CD14-positive monocyte (primary cell): ENCODE measurements at regions not wholly inside any gene's neighbourhood (a gene's known extent, or its start where the extent isn't known, plus 50 kb on each side); places are given as distances from the start of the nearest gene placed in this dataset.

Experiments
- DNase-seq, 3 donors: peaks; one replicate each; pipeline ENCODE4 v3.0.0-alpha.2; 2011 to 2022
- H2AFZ ChIP-seq: 2 replicates; pipeline ENCODE4 v1.6.0; 2012; ENCODE audit warnings: mild to moderate bottlenecking, low read depth, low read length, inconsistent platforms; ENCODE audit not compliant: insufficient read depth, poor library complexity, severe bottlenecking
- H3K27ac ChIP-seq, 2 donors: 1 replicate in 1 of 2; 2 replicates in 1 of 2; pipeline ENCODE4 v1.5.1; 2012 to 2013; ENCODE audit warnings: low read length in 2 of 2, control low read depth in 1 of 2, inconsistent platforms in 1 of 2, low read depth in 1 of 2, mild to moderate bottlenecking in 1 of 2
- H3K27me3 ChIP-seq, 2 donors: one replicate each; pipeline versions ENCODE4 v1.6.0 to v1.6.1; 2011 to 2013; ENCODE audit warnings: low read length in 2 of 2; ENCODE audit not compliant: control insufficient read depth in 2 of 2, insufficient read depth in 2 of 2
- H3K36me3 ChIP-seq, 2 donors: replicated peaks in 1 of 2; 1 replicate in 1 of 2; 2 replicates in 1 of 2; pipeline versions ENCODE4 v1.5.1 to v1.6.1; 2012 to 2013; ENCODE audit warnings: low read length in 2 of 2, control low read depth in 1 of 2, inconsistent platforms in 1 of 2, mild to moderate bottlenecking in 1 of 2; ENCODE audit not compliant: insufficient read depth in 2 of 2, control insufficient read depth in 1 of 2
- H3K4me1 ChIP-seq, 2 donors: 1 replicate in 1 of 2; 2 replicates in 1 of 2; pipeline versions ENCODE4 v1.5.1 to v1.6.1; 2012 to 2013; ENCODE audit warnings: low read length in 2 of 2, control low read depth in 1 of 2, inconsistent platforms in 1 of 2, mild to moderate bottlenecking in 1 of 2, moderate library complexity in 1 of 2; ENCODE audit not compliant: insufficient read depth in 2 of 2, control insufficient read depth in 1 of 2
- H3K4me2 ChIP-seq: replicated peaks from 2 replicates; pipeline ENCODE3; 2012; ENCODE audit warnings: low read length, moderate library complexity, mild to moderate bottlenecking; ENCODE audit not compliant: poor library complexity, severe bottlenecking; ENCODE audit errors: extremely low read depth
- H3K4me3 ChIP-seq, 3 experiments: fragments of 200-600 bp in 1 of 3; sonication (generic) in 1 of 3; replicated peaks in 1 of 3; 1 replicate in 2 of 3; 2 replicates in 1 of 3; pipeline ENCODE4 v1.5.1; 2011 to 2013; ENCODE audit warnings: low read length in 3 of 3, mild to moderate bottlenecking in 3 of 3, control low read depth in 2 of 3, low read depth in 2 of 3, inconsistent platforms in 1 of 3, moderate library complexity in 1 of 3
- H3K79me2 ChIP-seq: 2 replicates; pipeline ENCODE4 v1.6.0; 2012; ENCODE audit warnings: mild to moderate bottlenecking, control low read depth, inconsistent platforms, low read length, moderate library complexity; ENCODE audit not compliant: insufficient read depth
- H3K9ac ChIP-seq: 2 replicates; pipeline ENCODE4 v1.6.0; 2017; ENCODE audit warnings: low read length, mild to moderate bottlenecking; ENCODE audit not compliant: insufficient read depth, poor library complexity, severe bottlenecking
- H3K9me3 ChIP-seq, 2 donors: replicated peaks in 1 of 2; 1 replicate in 1 of 2; 2 replicates in 1 of 2; pipeline versions ENCODE4 v1.5.1 to v1.6.1; 2012 to 2013; ENCODE audit warnings: low read length in 2 of 2, control low read depth in 1 of 2; ENCODE audit not compliant: control insufficient read depth in 1 of 2, insufficient read depth in 1 of 2
- H4K20me1 ChIP-seq: 2 replicates; pipeline ENCODE4 v1.6.0; 2012; ENCODE audit warnings: mild to moderate bottlenecking, low read length, control low read depth, moderate library complexity; ENCODE audit not compliant: insufficient read depth
- H3K27ac Mint-ChIP-seq, 7 donors: one replicate each; pipeline ENCODE4 v1.8.0; 2020; ENCODE audit warnings: mild to moderate bottlenecking in 7 of 7, mixed read lengths in 7 of 7, moderate library complexity in 6 of 7, inconsistent platforms in 2 of 7
- H3K27me3 Mint-ChIP-seq, 3 donors: one replicate each; pipeline ENCODE4 v1.8.0; 2021 to 2022; ENCODE audit warnings: low read depth in 3 of 3, mild to moderate bottlenecking in 3 of 3, mixed read lengths in 3 of 3, moderate library complexity in 3 of 3, inconsistent platforms in 1 of 3
- H3K36me3 Mint-ChIP-seq, 2 donors: one replicate each; pipeline ENCODE4 v1.8.0; 2020; ENCODE audit warnings: mixed read lengths in 2 of 2, inconsistent platforms in 1 of 2, mild to moderate bottlenecking in 1 of 2
- H3K4me1 Mint-ChIP-seq: one replicate; pipeline ENCODE4 v1.8.0; 2020; ENCODE audit warnings: mild to moderate bottlenecking, mixed read lengths
- H3K4me3 Mint-ChIP-seq, 2 donors: one replicate each; pipeline ENCODE4 v1.8.0; 2020; ENCODE audit warnings: mild to moderate bottlenecking in 2 of 2, mixed read lengths in 2 of 2, moderate library complexity in 1 of 2
- H3K9me3 Mint-ChIP-seq, 7 donors: one replicate each; pipeline ENCODE4 v1.8.0; 2020 to 2022; ENCODE audit warnings: mixed read lengths in 7 of 7, mild to moderate bottlenecking in 6 of 7, moderate library complexity in 6 of 7, inconsistent platforms in 2 of 7
- WGBS: methylation state at CpG from one replicate; pipeline ENCODE4 v1.1.5; 2013; ENCODE audit warnings: missing lambda C conversion rate; ENCODE audit not compliant: insufficient coverage; 5-methylcytosine and 5-hydroxymethylcytosine counted together
- intact Hi-C, 2 donors: fragments of 100-400 bp; cut with micrococcal nuclease; formaldehyde crosslinking; loops; one replicate each; pipeline versions ENCODE4 v1.15.0 to v1.15.1; 2023
- TF ChIP-seq, protein P1 (sequence below): fragments of 200-600 bp; IDR thresholded peaks from one replicate; pipeline ENCODE4 v1.8.0; 2022; ENCODE audit warnings: antibody characterized with exemption, mild to moderate bottlenecking

DNA sequence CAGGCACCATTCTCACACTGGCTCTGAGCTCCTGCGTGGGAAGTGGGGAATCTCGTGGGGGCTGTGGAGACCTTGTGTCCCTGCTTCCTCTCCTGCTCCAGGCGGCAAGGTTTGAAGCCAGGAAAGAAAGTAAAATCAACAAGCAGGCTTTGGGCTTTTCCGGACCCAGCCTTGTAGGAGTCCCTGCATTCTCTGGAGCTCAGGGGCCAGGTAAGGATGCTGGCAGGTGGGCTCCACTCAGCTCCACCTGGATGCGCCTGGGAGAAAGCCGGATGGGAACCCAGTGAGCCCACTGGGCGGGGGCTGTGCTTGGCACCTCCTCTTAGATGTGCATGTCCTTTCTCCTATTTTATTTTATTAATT lies 362.5 kb downstream of the SEC14L1 start:
- Histone ChIP-seq H4K20me1 (peaks cover 15% of the 10 kb centered on the region), H3K4me2 (no peak overlapping the region), H3K9me3 (no peaks in the 10 kb centered on the region), H3K36me3 (peaks cover 20 to 29% of the 10 kb centered on the region in 2 donors), H2AFZ (no peak overlapping the region), H3K4me1 (peaks cover 0 to 3% of the 10 kb centered on the region in 2 donors), H3K4me3 (no peak overlapping the region), H3K27me3 (no peaks in the 10 kb centered on the region), H3K27ac (no peak overlapping the region), H3K79me2 (no peaks in the 10 kb centered on the region), H3K9ac (no peak overlapping the region)
- intact Hi-C loops, result no loop called here
- Mint-ChIP-seq H3K36me3 (peaks cover 27 to 30% of the 10 kb centered on the region in 2 donors), H3K27me3 (peaks cover 0 to 11% (median 10%) of the 10 kb centered on the region in 3 donors), H3K27ac (peak overlapping the region in 1 of 7 donors; percentile 19), H3K4me1 (no peaks in the 10 kb centered on the region), H3K9me3 (no peaks in the 10 kb centered on the region), H3K4me3 (no peak overlapping the region)
- DNase-seq, result no peak
- TF ChIP-seq, protein P1, sequence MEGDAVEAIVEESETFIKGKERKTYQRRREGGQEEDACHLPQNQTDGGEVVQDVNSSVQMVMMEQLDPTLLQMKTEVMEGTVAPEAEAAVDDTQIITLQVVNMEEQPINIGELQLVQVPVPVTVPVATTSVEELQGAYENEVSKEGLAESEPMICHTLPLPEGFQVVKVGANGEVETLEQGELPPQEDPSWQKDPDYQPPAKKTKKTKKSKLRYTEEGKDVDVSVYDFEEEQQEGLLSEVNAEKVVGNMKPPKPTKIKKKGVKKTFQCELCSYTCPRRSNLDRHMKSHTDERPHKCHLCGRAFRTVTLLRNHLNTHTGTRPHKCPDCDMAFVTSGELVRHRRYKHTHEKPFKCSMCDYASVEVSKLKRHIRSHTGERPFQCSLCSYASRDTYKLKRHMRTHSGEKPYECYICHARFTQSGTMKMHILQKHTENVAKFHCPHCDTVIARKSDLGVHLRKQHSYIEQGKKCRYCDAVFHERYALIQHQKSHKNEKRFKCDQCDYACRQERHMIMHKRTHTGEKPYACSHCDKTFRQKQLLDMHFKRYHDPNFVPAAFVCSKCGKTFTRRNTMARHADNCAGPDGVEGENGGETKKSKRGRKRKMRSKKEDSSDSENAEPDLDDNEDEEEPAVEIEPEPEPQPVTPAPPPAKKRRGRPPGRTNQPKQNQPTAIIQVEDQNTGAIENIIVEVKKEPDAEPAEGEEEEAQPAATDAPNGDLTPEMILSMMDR, result no peak
- 88% methylated on average over 4 of the region's 7 CpGs for WGBS

GRCh38 chr17:77503916-77504651 lies 363.3 kb downstream of the SEC14L1 start:
- H3K4me1 Mint-ChIP-seq, result no peaks in the 10 kb centered on the region
- Histone ChIP-seq H3K27me3 (no peaks in the 10 kb centered on the region), H3K4me1 (peaks cover 0 to 6% of the 10 kb centered on the region in 2 donors), H2AFZ (no peak overlapping the region), H3K4me3 (no peak overlapping the region), H3K4me2 (no peak overlapping the region), H3K27ac (no peak overlapping the region), H3K79me2 (no peaks in the 10 kb centered on the region), H3K36me3 (peaks cover 15 to 23% of the 10 kb centered on the region in 2 donors), H4K20me1 (peaks cover 10% of the 10 kb centered on the region), H3K9me3 (no peaks in the 10 kb centered on the region), H3K9ac (no peak overlapping the region)
- no peak for DNase-seq
- H3K4me3 Mint-ChIP-seq, result no peak overlapping the region
- no peak overlapping the region for H3K27ac Mint-ChIP-seq
- H3K36me3 Mint-ChIP-seq, result peaks cover 22 to 25% of the 10 kb centered on the region in 2 donors
- TF ChIP-seq, protein P1, result no peak
- no peaks in the 10 kb centered on the region for H3K9me3 Mint-ChIP-seq
- intact Hi-C loops, result no loop called here
- 95% methylated on average over 11 of the region's 18 CpGs for WGBS
- H3K27me3 Mint-ChIP-seq, result peaks cover 0 to 11% (median 10%) of the 10 kb centered on the region in 3 donors
